ENCODE measurements at regions not wholly inside any gene's neighbourhood (a gene's known extent, or its start where the extent isn't known, plus 50 kb on each side); places are given as distances from the start of the nearest gene placed in this dataset.

- H3K4me1 ChIP-seq (ENCODE audit: insufficient read depth, low read length), result no peaks in the 10 kb centered on the region
- CTCF ChIA-PET (ENCODE audit: low intra/inter-chr PET ratio, low total read pairs), result no interaction called here
- H3K27me3 ChIP-seq (ENCODE audit: control insufficient read depth in 1 of 2, insufficient read depth in 2 of 2, low read length in 2 of 2), result no peaks in the 10 kb centered on the region; a peak in 2 of 5 replicates
- BruUV-seq (replicated peaks), result no TSS peak
- TF ChIP-seq ZFP36 (IDR thresholded peaks at IDR 0.05; ENCODE audit: borderline replicate concordance, low read depth, low read length, partially characterized antibody) (no peak), MYNN (CRISPR knock-in tag; IDR thresholded peaks at IDR 0.05; ENCODE audit: low read depth) (no peak), CENPX (CRISPR knock-in tag; IDR thresholded peaks at IDR 0.05) (no peak), ZMAT3 (CRISPR knock-in tag; conservative IDR thresholded peaks at IDR 0.05) (no peak), TIGD3 (CRISPR knock-in tag; IDR thresholded peaks at IDR 0.05; ENCODE audit: borderline replicate concordance) (no peak), ZNF614 (CRISPR knock-in tag; IDR thresholded peaks at IDR 0.05; ENCODE audit: borderline replicate concordance) (no peak), NFE2L1 (CRISPR knock-in tag; IDR thresholded peaks at IDR 0.05; ENCODE audit: borderline replicate concordance) (no peak), ZNF343 (CRISPR knock-in tag; IDR thresholded peaks at IDR 0.05) (no peak), RFXAP (CRISPR knock-in tag; IDR thresholded peaks at IDR 0.05; ENCODE audit: borderline replicate concordance) (no peak), FOXK1 (CRISPR knock-in tag; IDR thresholded peaks at IDR 0.05; ENCODE audit: borderline replicate concordance, low read depth) (no peak), GLMP (CRISPR knock-in tag; IDR thresholded peaks at IDR 0.05; ENCODE audit: borderline replicate concordance) (no peak), NFKB2 (CRISPR knock-in tag; IDR thresholded peaks at IDR 0.05; ENCODE audit: borderline replicate concordance) (no peak), PATZ1 (CRISPR knock-in tag; IDR thresholded peaks at IDR 0.05) (no peak)
- TF ChIP-seq, protein P1, sequence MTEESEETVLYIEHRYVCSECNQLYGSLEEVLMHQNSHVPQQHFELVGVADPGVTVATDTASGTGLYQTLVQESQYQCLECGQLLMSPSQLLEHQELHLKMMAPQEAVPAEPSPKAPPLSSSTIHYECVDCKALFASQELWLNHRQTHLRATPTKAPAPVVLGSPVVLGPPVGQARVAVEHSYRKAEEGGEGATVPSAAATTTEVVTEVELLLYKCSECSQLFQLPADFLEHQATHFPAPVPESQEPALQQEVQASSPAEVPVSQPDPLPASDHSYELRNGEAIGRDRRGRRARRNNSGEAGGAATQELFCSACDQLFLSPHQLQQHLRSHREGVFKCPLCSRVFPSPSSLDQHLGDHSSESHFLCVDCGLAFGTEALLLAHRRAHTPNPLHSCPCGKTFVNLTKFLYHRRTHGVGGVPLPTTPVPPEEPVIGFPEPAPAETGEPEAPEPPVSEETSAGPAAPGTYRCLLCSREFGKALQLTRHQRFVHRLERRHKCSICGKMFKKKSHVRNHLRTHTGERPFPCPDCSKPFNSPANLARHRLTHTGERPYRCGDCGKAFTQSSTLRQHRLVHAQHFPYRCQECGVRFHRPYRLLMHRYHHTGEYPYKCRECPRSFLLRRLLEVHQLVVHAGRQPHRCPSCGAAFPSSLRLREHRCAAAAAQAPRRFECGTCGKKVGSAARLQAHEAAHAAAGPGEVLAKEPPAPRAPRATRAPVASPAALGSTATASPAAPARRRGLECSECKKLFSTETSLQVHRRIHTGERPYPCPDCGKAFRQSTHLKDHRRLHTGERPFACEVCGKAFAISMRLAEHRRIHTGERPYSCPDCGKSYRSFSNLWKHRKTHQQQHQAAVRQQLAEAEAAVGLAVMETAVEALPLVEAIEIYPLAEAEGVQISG (CRISPR knock-in tag; IDR thresholded peaks at IDR 0.05), result no peak
- TF ChIP-seq, protein P2, sequence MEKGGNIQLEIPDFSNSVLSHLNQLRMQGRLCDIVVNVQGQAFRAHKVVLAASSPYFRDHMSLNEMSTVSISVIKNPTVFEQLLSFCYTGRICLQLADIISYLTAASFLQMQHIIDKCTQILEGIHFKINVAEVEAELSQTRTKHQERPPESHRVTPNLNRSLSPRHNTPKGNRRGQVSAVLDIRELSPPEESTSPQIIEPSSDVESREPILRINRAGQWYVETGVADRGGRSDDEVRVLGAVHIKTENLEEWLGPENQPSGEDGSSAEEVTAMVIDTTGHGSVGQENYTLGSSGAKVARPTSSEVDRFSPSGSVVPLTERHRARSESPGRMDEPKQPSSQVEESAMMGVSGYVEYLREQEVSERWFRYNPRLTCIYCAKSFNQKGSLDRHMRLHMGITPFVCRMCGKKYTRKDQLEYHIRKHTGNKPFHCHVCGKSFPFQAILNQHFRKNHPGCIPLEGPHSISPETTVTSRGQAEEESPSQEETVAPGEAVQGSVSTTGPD (CRISPR knock-in tag; IDR thresholded peaks at IDR 0.05), result no peak
- DNase-seq (ENCODE audit: low spot score), result no peak
- H3K27ac ChIP-seq (ENCODE audit: extremely low read length, insufficient read depth, low read length), result no peak overlapping the region
- no peaks in the 10 kb centered on the region for H3K36me3 ChIP-seq (replicated peaks in 1 of 2; ENCODE audit: control insufficient read depth in 1 of 2, insufficient read depth in 2 of 2, low read length in 2 of 2)
- in situ Hi-C loops (cut with HindIII; ENCODE audit: extremely low pct_ligation_motif_present, low pct_unique_long_range_greater_than_20kb), result no loop called here
- H4K20me1 ChIP-seq (ENCODE audit: insufficient read depth, low read length), result no peaks in the 10 kb centered on the region
- no peak overlapping the region for H3K4me2 ChIP-seq (ENCODE audit: low read depth, low read length)
- H3K9ac ChIP-seq (ENCODE audit: insufficient read depth, low read depth, low read length), result no peak overlapping the region
- POLR2A ChIA-PET, result no interaction called here
- intact Hi-C loops (cut with micrococcal nuclease; ENCODE audit: unreplicated experiment), result no loop called here
- no peak for ATAC-seq
- H2AFZ ChIP-seq (ENCODE audit: low read length), result no peak overlapping the region
- 39% methylated on average over 1 of the region's 1 CpG for WGBS (ENCODE audit: low lambda C conversion rate)
- no peaks in the 10 kb centered on the region for H3K79me2 ChIP-seq (ENCODE audit: insufficient read depth, low read length)
- no peak for FAIRE-seq
- no peaks in the 10 kb centered on the region for H3K9me3 ChIP-seq (ENCODE audit: low read length)
- no peak overlapping the region for H3K4me3 ChIP-seq (replicated peaks in 1 of 3; ENCODE audit: insufficient read depth in 1 of 3, low read depth in 2 of 3, low read length in 3 of 3)
These were observed 99.0 kb downstream of the SCN11A start for GRCh38 chr3:38952721-38953120.
